GM19238 (cell line): ENCODE measurements at regions not wholly inside any gene's neighbourhood (a gene's known extent, or its start where the extent isn't known, plus 50 kb on each side); places are given as distances from the start of the nearest gene placed in this dataset.

Experiments used
- DNase-seq: peaks from one replicate; pipeline ENCODE4 v3.0.0; 2011; ENCODE audit warnings: low spot score; ENCODE audit not compliant: insufficient read length

GRCh38 chr2:104388296-104388695, 465.6 kb upstream of the POU3F3 start:
- no peak for DNase-seq

DNA sequence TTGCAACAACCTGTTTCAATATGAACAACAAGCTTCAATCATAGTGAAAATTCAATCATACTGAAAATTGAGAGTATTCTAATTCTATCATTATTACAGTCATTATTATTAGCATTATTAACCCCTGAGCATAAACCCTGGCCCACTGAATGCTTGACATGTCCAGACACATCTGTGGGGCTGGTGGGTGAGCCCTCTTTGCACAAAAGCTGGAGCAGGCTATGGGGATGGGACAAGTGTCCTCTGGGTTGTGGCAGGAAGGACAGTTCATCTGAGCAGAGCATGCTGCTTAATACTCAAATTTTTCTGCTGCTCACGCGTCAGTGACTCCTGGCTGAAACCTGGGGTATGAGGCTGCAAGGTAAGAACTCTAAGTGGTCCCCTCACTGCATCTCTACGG, 451.1 kb upstream of the POU3F3 start:
- DNase-seq = no peak

GRCh38 chr2:104404526-104404925, 449.4 kb upstream of the POU3F3 start:
- no peak for DNase-seq

GRCh38 chr2:104405623-104406022, 448.3 kb upstream of the POU3F3 start:
- DNase-seq = no peak

- no peak for DNase-seq
These were observed 447.6 kb upstream of the POU3F3 start for GRCh38 chr2:104406261-104406726.

- DNase-seq = no peak
These were observed 446.3 kb upstream of the POU3F3 start for GRCh38 chr2:104407641-104408040.

- DNase-seq = no peak
These were observed 445.6 kb upstream of the POU3F3 start for GRCh38 chr2:104408266-104408665.

- DNase-seq = no peak
These were observed 443.8 kb upstream of the POU3F3 start for GRCh38 chr2:104410136-104410535.

- peak; percentile 21 for DNase-seq
These were observed 441.5 kb upstream of the POU3F3 start for GRCh38 chr2:104412384-104412783.

DNA sequence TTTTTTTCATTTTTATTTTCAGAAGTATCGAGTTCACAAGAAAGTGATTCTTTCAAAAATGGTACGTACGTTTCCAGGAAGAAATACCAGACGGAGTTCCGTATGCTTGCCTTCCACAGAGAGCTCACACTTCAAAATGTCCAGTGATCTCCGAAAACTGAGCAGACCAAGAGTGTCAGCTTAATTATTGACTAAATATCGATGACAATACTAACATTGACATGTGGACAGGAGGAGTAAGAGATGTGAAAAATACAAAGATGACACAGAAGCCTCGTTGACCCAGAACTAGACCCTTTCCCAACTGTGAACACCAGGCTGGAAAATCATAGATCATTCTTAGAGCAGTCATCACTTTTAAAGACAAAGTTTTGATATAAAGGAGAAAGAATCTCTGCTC, 440.0 kb upstream of the POU3F3 start:
- no peak for DNase-seq

DNA sequence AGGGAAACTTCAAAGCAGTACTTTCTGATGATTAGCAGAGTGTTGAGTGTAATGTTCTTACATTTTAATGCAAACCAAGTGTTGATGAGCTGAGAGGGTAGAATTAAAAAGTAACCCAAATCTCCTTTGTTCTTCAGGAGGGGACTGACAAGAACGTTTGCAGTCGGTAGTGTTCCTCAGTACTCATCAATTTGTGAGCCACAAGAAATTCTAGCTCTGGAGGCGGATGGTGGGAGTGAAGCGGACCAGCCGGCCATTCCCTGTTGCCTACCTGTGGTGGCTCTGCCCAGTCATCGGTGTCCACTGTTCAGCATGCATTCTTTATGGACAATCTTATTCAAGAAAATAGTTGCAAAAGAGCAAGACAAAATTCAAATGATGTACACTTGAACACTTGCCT, 438.6 kb upstream of the POU3F3 start:
- DNase-seq = no peak

DNA sequence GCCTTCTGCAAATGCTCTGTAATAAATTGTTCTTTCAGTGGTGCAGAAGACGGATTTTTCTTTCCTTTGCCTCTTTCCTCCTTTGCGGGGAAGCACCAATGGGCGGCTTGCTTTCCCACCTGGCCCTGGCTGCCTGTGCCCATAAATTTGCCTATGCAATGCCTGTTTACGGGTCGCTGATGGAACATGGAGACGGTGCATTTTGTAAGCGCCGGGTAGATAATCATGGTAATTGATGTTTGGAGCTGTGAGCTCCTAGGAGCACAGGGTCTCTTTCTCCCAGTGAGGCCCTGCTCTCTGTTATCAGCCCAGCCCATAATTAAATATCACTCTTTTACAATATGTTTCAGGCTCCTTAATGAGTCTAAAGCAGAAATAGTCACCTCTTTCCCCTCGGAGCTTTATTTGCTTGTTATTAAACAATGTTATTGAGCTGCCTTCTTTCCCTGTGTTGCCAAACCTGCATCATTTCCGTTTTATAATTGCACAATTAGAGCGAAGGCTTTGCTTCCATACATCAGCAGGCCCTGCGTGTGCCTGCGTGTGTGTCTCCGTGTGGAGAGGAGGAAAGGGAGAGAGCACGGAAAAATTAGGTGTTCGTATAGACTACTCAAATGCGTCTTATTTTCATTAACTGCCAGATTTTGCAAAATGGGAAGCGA, 437.4 kb upstream of the POU3F3 start:
- DNase-seq = no peak

DNA sequence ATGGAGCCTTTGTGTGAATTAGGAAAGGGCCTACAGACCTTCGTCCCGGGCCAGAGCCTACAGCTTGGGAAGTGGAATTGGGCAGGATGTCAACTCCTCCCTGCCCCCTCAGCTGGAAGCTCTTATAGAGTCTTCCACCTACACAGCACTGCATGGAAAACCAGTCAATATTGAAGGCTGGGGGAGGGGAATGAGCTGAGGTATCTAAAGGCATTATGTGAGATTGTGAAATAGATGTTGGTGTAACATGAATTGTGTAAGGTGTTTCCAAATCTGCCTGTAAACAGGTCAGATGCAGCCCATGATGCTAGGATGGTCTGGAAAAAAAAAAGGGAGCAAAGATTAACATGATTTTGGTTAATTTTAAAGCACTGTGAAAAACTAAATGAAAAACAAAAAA, 433.5 kb upstream of the POU3F3 start:
- DNase-seq = no peak

DNA sequence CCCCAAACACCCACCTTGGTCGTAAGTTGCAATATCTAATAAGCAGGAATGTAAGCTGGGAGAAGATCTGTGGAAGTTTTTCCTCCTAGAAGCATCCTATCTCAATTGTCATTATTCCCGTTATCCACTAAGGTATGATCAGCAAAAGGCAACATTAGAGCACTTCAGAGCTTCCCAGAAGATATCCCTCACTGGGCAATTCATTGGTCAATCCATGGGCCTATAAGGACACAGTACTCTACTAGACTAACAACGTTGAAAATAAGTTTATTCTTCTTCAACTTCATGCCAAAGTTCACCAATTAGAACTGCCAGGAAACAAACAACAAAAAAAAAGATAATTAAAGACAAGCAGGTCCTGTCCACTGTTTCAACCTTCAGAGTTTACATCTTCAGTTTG, 433.0 kb upstream of the POU3F3 start:
- DNase-seq = no peak

GRCh38 chr2:104425850-104426595, 427.9 kb upstream of the POU3F3 start:
- no peak for DNase-seq

DNA sequence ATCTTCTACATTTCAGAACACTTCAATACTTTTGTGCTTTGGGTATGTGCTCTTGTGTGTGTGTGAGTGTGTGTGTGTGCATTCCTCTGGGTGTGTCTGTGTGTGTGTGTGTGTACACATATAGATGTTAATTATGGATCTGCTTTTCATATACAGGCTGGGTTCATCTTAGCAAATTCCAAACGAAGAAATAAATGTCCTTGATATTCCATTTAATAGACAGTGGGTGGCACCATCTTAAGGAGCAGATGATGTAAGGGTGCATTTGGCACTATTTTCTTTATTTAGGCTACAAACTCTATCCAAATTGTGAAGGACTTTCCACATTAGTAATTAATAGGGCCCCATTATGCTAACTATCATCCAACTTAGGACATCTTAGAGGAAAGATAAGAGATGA, 425.8 kb upstream of the POU3F3 start:
- no peak for DNase-seq

DNA sequence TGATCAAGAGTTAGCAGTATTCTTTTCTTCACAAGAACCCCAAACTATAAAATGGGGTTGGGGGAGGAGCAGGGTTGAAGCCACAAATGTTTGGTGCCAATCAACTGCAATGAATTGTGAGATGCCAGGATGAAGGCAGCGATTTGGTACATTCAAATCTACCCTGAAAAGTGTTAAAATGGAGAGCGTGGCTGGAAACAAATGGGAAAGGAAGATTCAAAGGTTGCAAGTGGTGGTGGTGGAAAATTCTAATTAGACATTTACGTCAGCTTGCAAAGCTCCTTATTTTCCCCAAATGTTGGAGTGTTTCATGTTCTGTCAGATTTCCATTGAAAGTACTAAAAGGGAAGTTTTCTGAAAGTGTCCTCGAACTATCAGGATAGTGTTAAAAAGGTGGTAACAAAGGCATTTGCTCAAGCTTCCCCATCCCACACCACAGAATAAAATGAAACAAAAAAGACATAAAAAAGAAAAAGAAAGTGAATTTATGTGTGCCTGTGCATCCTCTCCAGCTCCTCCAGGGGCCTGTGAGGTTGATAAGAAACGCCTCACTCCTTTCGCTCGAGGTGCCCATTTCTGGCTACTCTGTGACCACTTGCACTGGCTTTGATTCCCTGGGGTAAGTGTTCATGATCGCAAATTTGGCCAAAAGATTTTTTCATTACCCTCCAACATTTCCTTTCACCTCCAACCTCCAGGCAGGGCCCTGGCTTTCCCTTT, 424.1 kb upstream of the POU3F3 start:
- DNase-seq = no peak

DNA sequence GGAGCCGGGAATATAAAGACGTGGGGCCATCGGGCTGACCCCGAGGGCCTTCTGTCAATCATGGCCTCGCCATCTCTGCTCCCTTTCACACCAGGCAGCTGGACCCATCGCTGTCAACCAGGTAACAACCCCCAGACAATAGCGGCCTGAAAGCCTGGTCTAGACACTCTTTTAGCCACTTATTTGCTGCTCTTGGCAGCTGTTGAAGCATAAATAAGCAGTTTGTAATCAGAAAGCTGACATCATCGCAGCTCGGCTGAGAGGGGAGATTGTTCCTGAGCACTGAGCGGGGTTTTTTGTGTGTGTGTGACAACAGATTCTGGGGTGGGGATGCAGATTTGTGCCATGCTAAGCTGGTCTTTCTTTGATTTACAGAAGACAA, 423.6 kb upstream of the POU3F3 start:
- no peak for DNase-seq

- DNase-seq = no peak
These were observed 423.1 kb upstream of the POU3F3 start for GRCh38 chr2:104430852-104431251.

GRCh38 chr2:104431701-104432121, 422.2 kb upstream of the POU3F3 start:
- DNase-seq = no peak

DNA sequence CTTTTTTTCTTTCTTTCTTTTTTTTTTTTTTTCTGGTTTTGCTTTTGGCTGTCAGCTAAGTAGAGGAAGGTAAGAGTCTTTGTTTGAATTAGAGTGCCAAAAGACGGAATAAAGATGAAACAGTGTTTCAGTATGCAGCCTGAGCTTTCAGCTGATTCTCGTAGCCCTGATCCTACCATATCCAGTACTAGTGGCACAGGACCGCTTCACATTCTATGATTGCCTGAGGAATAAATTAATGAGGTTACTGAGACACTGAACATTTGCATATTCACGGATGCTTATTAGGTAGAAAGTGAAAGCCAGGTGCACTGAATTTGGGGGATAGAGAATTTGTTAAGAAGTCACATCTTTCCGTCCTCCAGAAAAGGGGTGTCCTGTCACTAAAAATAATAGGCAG, 421.5 kb upstream of the POU3F3 start:
- no peak for DNase-seq

DNA sequence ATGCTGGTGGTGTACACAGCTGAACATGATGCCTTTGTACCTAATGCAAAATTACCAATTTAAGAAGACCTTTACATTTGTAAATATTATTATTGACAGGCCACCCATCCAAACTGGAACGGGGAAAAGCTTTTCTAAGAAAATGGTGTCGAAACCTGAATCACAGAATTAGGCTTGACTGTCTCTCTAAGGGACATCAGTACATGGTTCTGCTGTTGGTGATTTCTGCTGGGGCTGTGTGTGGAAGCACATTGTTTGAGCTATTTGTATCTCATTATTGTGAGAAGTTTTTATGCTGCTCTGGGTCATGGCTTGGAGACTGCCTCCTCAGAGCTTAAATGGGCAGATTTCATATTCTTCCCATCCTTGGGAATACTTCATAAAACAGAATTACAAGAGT, 420.9 kb upstream of the POU3F3 start:
- no peak for DNase-seq
